ENCODE measurements at regions not wholly inside any gene's neighbourhood (a gene's known extent, or its start where the extent isn't known, plus 50 kb on each side); places are given as distances from the start of the nearest gene placed in this dataset.

DNA sequence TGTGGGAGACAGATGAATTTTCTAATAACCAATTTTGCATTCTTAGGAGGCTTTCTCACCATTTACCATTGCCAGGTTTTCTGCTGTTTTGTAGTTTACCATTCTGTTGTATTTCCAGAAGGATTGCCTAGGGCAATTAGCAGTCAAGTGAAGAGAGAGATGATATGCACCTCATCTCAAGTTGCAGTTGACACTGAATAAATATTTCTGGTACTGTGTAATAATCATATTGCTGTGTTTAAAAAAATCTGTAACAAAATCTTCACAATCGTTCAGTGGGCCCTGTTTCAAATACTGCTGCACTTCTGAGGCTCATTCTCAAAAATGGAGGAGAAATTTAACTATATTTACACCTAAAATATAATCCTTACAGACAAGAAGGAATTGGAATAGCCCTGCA lies 706.1 kb upstream of the PTPRD start:
- no peak for DNase-seq (ENCODE audit: low read depth, low spot score)
- TF ChIP-seq SUZ12 (IDR thresholded peaks at IDR 0.05; ENCODE audit: extremely low read depth, insufficient read depth, insufficient read length) (no peak), ZNF274 (IDR thresholded peaks at IDR 0.05; ENCODE audit: low read depth, low read length) (no peak), YY1 (IDR thresholded peaks at IDR 0.05; ENCODE audit: insufficient read depth, insufficient read length) (no peak)

DNA sequence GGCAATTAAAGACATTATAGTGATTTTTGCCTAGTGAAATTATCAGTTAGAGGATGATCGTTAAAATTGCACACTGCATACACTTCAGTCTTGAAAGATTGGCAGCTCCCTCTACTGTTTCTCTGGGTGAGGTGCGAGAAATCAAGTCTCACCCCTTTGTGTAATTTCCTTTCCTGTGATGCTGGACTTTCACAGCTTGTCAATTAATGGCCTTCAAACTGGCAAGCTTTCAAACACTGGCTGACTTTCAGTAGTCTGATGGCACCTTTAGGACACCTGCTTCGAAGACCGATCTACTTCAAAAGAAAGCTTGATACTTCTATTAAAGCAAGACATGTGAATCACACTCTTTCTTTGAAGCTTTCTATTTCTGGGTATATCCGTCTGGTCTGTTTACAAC lies 706.7 kb upstream of the PTPRD start:
- Histone ChIP-seq H3K4me3 (ENCODE audit: insufficient read length, low read depth) (no peak overlapping the region), H3K36me3 (ENCODE audit: insufficient read depth, insufficient read length, low read length) (no peaks in the 10 kb centered on the region), H3K4me1 (ENCODE audit: insufficient read depth, insufficient read length) (no peaks in the 10 kb centered on the region), H3K9me3 (ENCODE audit: insufficient read depth, low read length) (no peaks in the 10 kb centered on the region), H3K9ac (ENCODE audit: insufficient read length, low read depth) (no peak overlapping the region), H3K27me3 (ENCODE audit: insufficient read depth, insufficient read length) (no peaks in the 10 kb centered on the region)
- no peak for TF ChIP-seq ZNF274 (IDR thresholded peaks at IDR 0.05; ENCODE audit: low read depth, low read length)
- no peak for TF ChIP-seq SUZ12 (IDR thresholded peaks at IDR 0.05; ENCODE audit: extremely low read depth, insufficient read depth, insufficient read length)
- TF ChIP-seq YY1 (IDR thresholded peaks at IDR 0.05; ENCODE audit: insufficient read depth, insufficient read length) = no peak
- peak; percentile 18 for DNase-seq (ENCODE audit: low read depth, low spot score)

More for the DNA sequence above, 706.1 kb upstream of the PTPRD start:
- Histone ChIP-seq H3K9me3 (ENCODE audit: insufficient read depth, low read length) (no peaks in the 10 kb centered on the region), H3K4me3 (ENCODE audit: insufficient read length, low read depth) (no peak overlapping the region), H3K27me3 (ENCODE audit: insufficient read depth, insufficient read length) (no peaks in the 10 kb centered on the region), H3K4me1 (ENCODE audit: insufficient read depth, insufficient read length) (no peaks in the 10 kb centered on the region), H3K36me3 (ENCODE audit: insufficient read depth, insufficient read length, low read length) (no peaks in the 10 kb centered on the region), H3K9ac (ENCODE audit: insufficient read length, low read depth) (no peak overlapping the region)

GRCh38 chr9:11320989-11321388 lies 708.2 kb upstream of the PTPRD start:
- Histone ChIP-seq H3K9me3 (ENCODE audit: insufficient read depth, low read length) (no peaks in the 10 kb centered on the region), H3K27me3 (ENCODE audit: insufficient read depth, insufficient read length) (no peaks in the 10 kb centered on the region), H3K4me1 (ENCODE audit: insufficient read depth, insufficient read length) (no peaks in the 10 kb centered on the region), H3K4me3 (ENCODE audit: insufficient read length, low read depth) (no peak overlapping the region), H3K36me3 (ENCODE audit: insufficient read depth, insufficient read length, low read length) (no peaks in the 10 kb centered on the region), H3K9ac (ENCODE audit: insufficient read length, low read depth) (no peak overlapping the region)
- DNase-seq (ENCODE audit: low read depth, low spot score) = no peak
- TF ChIP-seq SUZ12 (IDR thresholded peaks at IDR 0.05; ENCODE audit: extremely low read depth, insufficient read depth, insufficient read length) = no peak
- no peak for TF ChIP-seq YY1 (IDR thresholded peaks at IDR 0.05; ENCODE audit: insufficient read depth, insufficient read length)
- TF ChIP-seq ZNF274 (IDR thresholded peaks at IDR 0.05; ENCODE audit: low read depth, low read length) = no peak

DNA sequence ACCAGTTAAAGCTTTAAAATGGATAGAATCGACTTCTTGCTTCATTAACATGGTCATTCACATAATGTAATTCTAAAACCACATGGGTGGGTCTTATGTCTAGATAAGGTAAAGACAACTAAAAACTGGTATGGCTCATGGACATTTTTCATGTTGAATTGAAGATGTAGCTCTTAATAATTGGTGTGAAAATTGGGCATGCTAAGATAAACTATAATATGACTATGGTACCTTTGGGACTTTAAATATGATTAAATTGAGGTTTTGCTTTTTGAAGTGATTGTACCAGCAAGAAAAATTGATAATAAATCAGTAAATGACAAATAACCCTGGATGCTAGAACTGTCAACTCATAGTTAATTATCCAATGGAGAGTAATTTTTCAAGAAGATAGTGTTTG lies 710.7 kb upstream of the PTPRD start:
- no peaks in the 10 kb centered on the region for H3K36me3 ChIP-seq (ENCODE audit: insufficient read depth, insufficient read length, low read length)
- no peak overlapping the region for H3K4me3 ChIP-seq (ENCODE audit: insufficient read length, low read depth)
- no peak for DNase-seq (ENCODE audit: low read depth, low spot score)
- no peaks in the 10 kb centered on the region for H3K4me1 ChIP-seq (ENCODE audit: insufficient read depth, insufficient read length)
- no peak overlapping the region for H3K9ac ChIP-seq (ENCODE audit: insufficient read length, low read depth)
- no peaks in the 10 kb centered on the region for H3K27me3 ChIP-seq (ENCODE audit: insufficient read depth, insufficient read length)
- TF ChIP-seq ZNF274 (IDR thresholded peaks at IDR 0.05; ENCODE audit: low read depth, low read length) = no peak
- no peak for TF ChIP-seq YY1 (IDR thresholded peaks at IDR 0.05; ENCODE audit: insufficient read depth, insufficient read length)
- no peak for TF ChIP-seq SUZ12 (IDR thresholded peaks at IDR 0.05; ENCODE audit: extremely low read depth, insufficient read depth, insufficient read length)
- H3K9me3 ChIP-seq (ENCODE audit: insufficient read depth, low read length) = no peaks in the 10 kb centered on the region

GRCh38 chr9:11326231-11326630 lies 713.4 kb upstream of the PTPRD start:
- Histone ChIP-seq H3K27me3 (ENCODE audit: insufficient read depth, insufficient read length) (no peaks in the 10 kb centered on the region), H3K9me3 (ENCODE audit: insufficient read depth, low read length) (no peaks in the 10 kb centered on the region), H3K4me3 (ENCODE audit: insufficient read length, low read depth) (no peak overlapping the region), H3K4me1 (ENCODE audit: insufficient read depth, insufficient read length) (no peaks in the 10 kb centered on the region), H3K36me3 (ENCODE audit: insufficient read depth, insufficient read length, low read length) (no peaks in the 10 kb centered on the region), H3K9ac (ENCODE audit: insufficient read length, low read depth) (no peak overlapping the region)
- TF ChIP-seq SUZ12 (IDR thresholded peaks at IDR 0.05; ENCODE audit: extremely low read depth, insufficient read depth, insufficient read length) = no peak
- no peak for TF ChIP-seq YY1 (IDR thresholded peaks at IDR 0.05; ENCODE audit: insufficient read depth, insufficient read length)
- TF ChIP-seq ZNF274 (IDR thresholded peaks at IDR 0.05; ENCODE audit: low read depth, low read length) = no peak
- DNase-seq (ENCODE audit: low read depth, low spot score) = no peak

DNA sequence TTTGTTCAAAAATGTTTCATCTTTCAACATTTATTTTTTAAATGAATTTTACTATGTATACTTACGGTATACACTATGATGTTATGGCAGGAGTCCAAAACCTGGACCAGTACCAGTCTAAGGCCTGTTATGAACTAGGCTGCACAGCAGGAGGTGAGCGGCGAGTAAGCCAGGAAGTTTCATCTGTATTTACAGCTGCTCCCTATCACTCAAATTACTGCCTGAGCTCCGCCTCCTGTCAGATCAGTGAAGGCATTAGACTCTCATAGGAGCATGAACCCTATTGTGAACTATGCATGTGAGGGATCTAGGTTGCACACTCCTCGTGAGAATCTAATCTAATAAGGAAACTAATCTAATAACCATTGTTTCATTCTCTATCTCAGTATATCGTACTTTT lies 715.5 kb upstream of the PTPRD start:
- H3K9ac ChIP-seq (ENCODE audit: insufficient read length, low read depth) = no peak overlapping the region
- no peak for DNase-seq (ENCODE audit: low read depth, low spot score)
- H3K4me1 ChIP-seq (ENCODE audit: insufficient read depth, insufficient read length) = no peaks in the 10 kb centered on the region
- TF ChIP-seq SUZ12 (IDR thresholded peaks at IDR 0.05; ENCODE audit: extremely low read depth, insufficient read depth, insufficient read length) (no peak), ZNF274 (IDR thresholded peaks at IDR 0.05; ENCODE audit: low read depth, low read length) (no peak), YY1 (IDR thresholded peaks at IDR 0.05; ENCODE audit: insufficient read depth, insufficient read length) (no peak)
- H3K4me3 ChIP-seq (ENCODE audit: insufficient read length, low read depth) = no peak overlapping the region
- no peaks in the 10 kb centered on the region for H3K36me3 ChIP-seq (ENCODE audit: insufficient read depth, insufficient read length, low read length)
- H3K27me3 ChIP-seq (ENCODE audit: insufficient read depth, insufficient read length) = no peaks in the 10 kb centered on the region
- H3K9me3 ChIP-seq (ENCODE audit: insufficient read depth, low read length) = no peaks in the 10 kb centered on the region

GRCh38 chr9:11335011-11335410 lies 722.2 kb upstream of the PTPRD start:
- Histone ChIP-seq H3K4me1 (ENCODE audit: insufficient read depth, insufficient read length) (no peaks in the 10 kb centered on the region), H3K9ac (ENCODE audit: insufficient read length, low read depth) (no peak overlapping the region), H3K9me3 (ENCODE audit: insufficient read depth, low read length) (no peaks in the 10 kb centered on the region), H3K27me3 (ENCODE audit: insufficient read depth, insufficient read length) (no peaks in the 10 kb centered on the region), H3K4me3 (ENCODE audit: insufficient read length, low read depth) (no peak overlapping the region), H3K36me3 (ENCODE audit: insufficient read depth, insufficient read length, low read length) (no peaks in the 10 kb centered on the region)
- TF ChIP-seq ZNF274 (IDR thresholded peaks at IDR 0.05; ENCODE audit: low read depth, low read length) = no peak
- no peak for DNase-seq (ENCODE audit: low read depth, low spot score)

DNA sequence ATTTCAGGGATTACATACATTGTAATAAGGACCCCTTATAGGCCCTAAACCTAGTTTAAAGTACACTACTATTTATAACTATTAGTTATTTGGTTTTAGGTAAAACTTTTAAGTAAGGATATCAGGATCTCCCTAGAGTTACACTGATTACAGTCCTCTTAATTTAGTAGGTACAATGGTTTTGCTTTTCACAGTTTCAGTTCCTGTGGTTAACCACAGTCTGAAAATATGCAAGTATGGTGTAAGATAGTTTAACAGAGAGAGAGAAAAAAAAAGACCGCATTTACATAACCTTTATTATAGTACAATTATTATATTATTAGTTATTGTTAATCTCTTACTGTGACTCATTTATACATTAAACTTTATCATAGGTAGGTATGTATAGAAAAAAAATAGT lies 725.3 kb upstream of the PTPRD start:
- Histone ChIP-seq H3K36me3 (ENCODE audit: insufficient read depth, insufficient read length, low read length) (no peaks in the 10 kb centered on the region), H3K4me1 (ENCODE audit: insufficient read depth, insufficient read length) (no peaks in the 10 kb centered on the region), H3K4me3 (ENCODE audit: insufficient read length, low read depth) (no peak overlapping the region), H3K27me3 (ENCODE audit: insufficient read depth, insufficient read length) (no peaks in the 10 kb centered on the region), H3K9ac (ENCODE audit: insufficient read length, low read depth) (no peak overlapping the region), H3K9me3 (ENCODE audit: insufficient read depth, low read length) (no peaks in the 10 kb centered on the region)
- no peak for DNase-seq (ENCODE audit: low read depth, low spot score)
- TF ChIP-seq ZNF274 (IDR thresholded peaks at IDR 0.05; ENCODE audit: low read depth, low read length) = no peak
- TF ChIP-seq SUZ12 (IDR thresholded peaks at IDR 0.05; ENCODE audit: extremely low read depth, insufficient read depth, insufficient read length) = no peak
- no peak for TF ChIP-seq YY1 (IDR thresholded peaks at IDR 0.05; ENCODE audit: insufficient read depth, insufficient read length)
